ENCODE measurements at regions not wholly inside any gene's neighbourhood (a gene's known extent, or its start where the extent isn't known, plus 50 kb on each side); places are given as distances from the start of the nearest gene placed in this dataset. TPM values are rescaled to one million over a fixed set of nuclear protein-coding genes. Genes with fewer than 3 reads are reported as not detected.

- peaks cover 11 to 13% of the 10 kb centered on the region in 2 donors for H3K27me3 Mint-ChIP-seq
- Histone ChIP-seq H3K36me3 (ENCODE audit: insufficient read depth, low read length) (no peaks in the 10 kb centered on the region), H3K4me3 (ENCODE audit: low read length in 2 of 2) (no peak overlapping the region), H3K9me3 (ENCODE audit: control insufficient read depth in 1 of 2, low read length in 2 of 2) (no peaks in the 10 kb centered on the region), H3K27ac (ENCODE audit: low read depth, low read length) (no peak overlapping the region), H3K4me1 (ENCODE audit: insufficient read depth, low read length) (no peaks in the 10 kb centered on the region), H3K27me3 (ENCODE audit: insufficient read depth, low read length) (no peaks in the 10 kb centered on the region)
- ChIA-PET CTCF (ENCODE audit: partially characterized antibody) (no interaction called here), POLR2A (ENCODE audit: partially characterized antibody) (no interaction called here)
- no peaks in the 10 kb centered on the region for H3K4me1 Mint-ChIP-seq
- no peak overlapping the region for H3K27ac Mint-ChIP-seq
- intact Hi-C loops (cut with micrococcal nuclease): no loop called here
- no peaks in the 10 kb centered on the region for H3K9me3 Mint-ChIP-seq
- no peak overlapping the region for H3K4me3 Mint-ChIP-seq
- no peak for DNase-seq
- no peaks in the 10 kb centered on the region for H3K36me3 Mint-ChIP-seq
Measured at GRCh38 chr18:35917043-35917442, 55.4 kb upstream of the RMP24 start.

GRCh38 chr18:35918564-35918963, 53.9 kb upstream of the RMP24 start:
- H3K27me3 ChIP-seq (ENCODE audit: insufficient read depth, low read length): no peaks in the 10 kb centered on the region
- H3K27ac ChIP-seq (ENCODE audit: low read depth, low read length): no peak overlapping the region
- H3K9me3 ChIP-seq (ENCODE audit: control insufficient read depth in 1 of 2, low read length in 2 of 2): no peaks in the 10 kb centered on the region
- no peak overlapping the region for H3K4me3 ChIP-seq (ENCODE audit: low read length in 2 of 2)
- POLR2A ChIA-PET (ENCODE audit: partially characterized antibody): no interaction called here
- H3K4me1 Mint-ChIP-seq: no peaks in the 10 kb centered on the region
- intact Hi-C loops (cut with micrococcal nuclease): no loop called here
- no peaks in the 10 kb centered on the region for H3K36me3 Mint-ChIP-seq
- DNase-seq: no peak
- no peaks in the 10 kb centered on the region for H3K36me3 ChIP-seq (ENCODE audit: insufficient read depth, low read length)
- CTCF ChIA-PET (ENCODE audit: partially characterized antibody): no interaction called here
- peaks cover 10 to 16% of the 10 kb centered on the region in 2 donors for H3K27me3 Mint-ChIP-seq
- H3K27ac Mint-ChIP-seq: no peak overlapping the region
- H3K4me1 ChIP-seq (ENCODE audit: insufficient read depth, low read length): no peaks in the 10 kb centered on the region
- H3K4me3 Mint-ChIP-seq: no peak overlapping the region
- no peaks in the 10 kb centered on the region for H3K9me3 Mint-ChIP-seq

- ChIA-PET POLR2A (ENCODE audit: partially characterized antibody) (no interaction called here), CTCF (ENCODE audit: partially characterized antibody) (no interaction called here)
- Histone ChIP-seq H3K27me3 (ENCODE audit: insufficient read depth, low read length) (no peaks in the 10 kb centered on the region), H3K27ac (ENCODE audit: low read depth, low read length) (no peak overlapping the region), H3K9me3 (ENCODE audit: control insufficient read depth in 1 of 2, low read length in 2 of 2) (no peaks in the 10 kb centered on the region), H3K4me1 (ENCODE audit: insufficient read depth, low read length) (no peaks in the 10 kb centered on the region), H3K4me3 (ENCODE audit: low read length in 2 of 2) (no peak overlapping the region), H3K36me3 (ENCODE audit: insufficient read depth, low read length) (no peaks in the 10 kb centered on the region)
- no peak overlapping the region for H3K27ac Mint-ChIP-seq
- H3K27me3 Mint-ChIP-seq: peaks cover 10 to 15% of the 10 kb centered on the region in 2 donors
- no peaks in the 10 kb centered on the region for H3K4me1 Mint-ChIP-seq
- no peaks in the 10 kb centered on the region for H3K9me3 Mint-ChIP-seq
- no peak for DNase-seq
- H3K4me3 Mint-ChIP-seq: no peak overlapping the region
- H3K36me3 Mint-ChIP-seq: no peaks in the 10 kb centered on the region
- intact Hi-C loops (cut with micrococcal nuclease): no loop called here
Measured at GRCh38 chr18:35919179-35919578, 53.3 kb upstream of the RMP24 start.

DNA sequence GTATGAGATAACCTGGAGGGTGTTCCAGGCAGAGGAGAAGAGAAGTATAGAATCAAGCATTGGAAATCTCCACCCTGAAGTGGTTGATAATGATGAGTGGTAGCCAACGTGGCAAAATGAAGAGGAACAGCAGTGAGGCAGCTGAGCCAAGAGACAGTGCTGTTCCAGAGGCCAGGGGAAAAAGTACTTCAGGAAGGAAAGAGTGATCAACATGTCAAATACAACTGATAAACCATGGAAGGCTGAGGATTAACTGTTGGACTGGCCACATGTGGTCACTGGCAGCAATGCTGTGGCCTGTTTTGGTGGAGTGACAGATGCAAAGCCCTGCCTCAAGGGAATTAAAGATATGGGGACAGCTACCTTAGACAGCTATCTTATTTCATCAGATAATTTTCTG, 51.9 kb upstream of the RMP24 start:
- Mint-ChIP-seq H3K9me3 (no peaks in the 10 kb centered on the region), H3K4me1 (no peaks in the 10 kb centered on the region), H3K27me3 (peaks cover 7 to 20% of the 10 kb centered on the region in 2 donors), H3K27ac (no peak overlapping the region), H3K36me3 (no peaks in the 10 kb centered on the region), H3K4me3 (no peak overlapping the region)
- Histone ChIP-seq H3K27me3 (ENCODE audit: insufficient read depth, low read length) (no peaks in the 10 kb centered on the region), H3K4me1 (ENCODE audit: insufficient read depth, low read length) (no peaks in the 10 kb centered on the region), H3K4me3 (ENCODE audit: low read length in 2 of 2) (no peak overlapping the region), H3K27ac (ENCODE audit: low read depth, low read length) (no peak overlapping the region), H3K9me3 (ENCODE audit: control insufficient read depth in 1 of 2, low read length in 2 of 2) (no peaks in the 10 kb centered on the region), H3K36me3 (ENCODE audit: insufficient read depth, low read length) (no peaks in the 10 kb centered on the region)
- intact Hi-C loops (cut with micrococcal nuclease): no loop called here
- DNase-seq: no peak
- CTCF ChIA-PET (ENCODE audit: partially characterized antibody): no interaction called here
- POLR2A ChIA-PET (ENCODE audit: partially characterized antibody): no interaction called here

Small RNA genes lying in the stretch of these regions (microRNA-seq; reads per million reads assigned to microRNA genes)
- not detected for gene MIR187 (ENCODE audit: borderline microRNAs expressed, borderline number of aligned reads, borderline replicate concordance)
